ENCODE measurements at regions not wholly inside any gene's neighbourhood (a gene's known extent, or its start where the extent isn't known, plus 50 kb on each side); places are given as distances from the start of the nearest gene placed in this dataset.

GRCh38 chr4:15145709-15146108 lies 143.4 kb downstream of the CPEB2 start:
- 87% methylated on average over 7 of the region's 7 CpGs for WGBS (ENCODE audit: insufficient coverage)
- DNase-seq (no peak), ATAC-seq (no peak)
- Histone ChIP-seq H3K36me3 (ENCODE audit: control insufficient read depth, insufficient read depth, low read length) (no peaks in the 10 kb centered on the region), H3K9me3 (ENCODE audit: control insufficient read depth, insufficient read depth, low read length) (no peaks in the 10 kb centered on the region), H3K27ac (ENCODE audit: low read length) (no peak overlapping the region), H3K27me3 (ENCODE audit: control insufficient read depth, insufficient read depth, low read length) (no peaks in the 10 kb centered on the region), H3K4me1 (ENCODE audit: control insufficient read depth, insufficient read depth, low read length) (no peaks in the 10 kb centered on the region), H3K4me3 (ENCODE audit: low read length) (no peak overlapping the region)
- TF ChIP-seq CTCF (IDR thresholded peaks at IDR 0.05), result no peak
- Mint-ChIP-seq H3K36me3 (no peaks in the 10 kb centered on the region), H3K4me3 (no peak overlapping the region), H3K27me3 (ENCODE audit: low read depth in 2 of 2) (peaks cover 6 to 8% of the 10 kb centered on the region in 2 donors), H3K4me1 (no peaks in the 10 kb centered on the region), H3K9me3 (no peaks in the 10 kb centered on the region), H3K27ac (no peak overlapping the region)
- intact Hi-C loops (cut with micrococcal nuclease), result no loop called here

GRCh38 chr4:15147714-15148113 lies 145.4 kb downstream of the CPEB2 start:
- Mint-ChIP-seq H3K36me3 (no peaks in the 10 kb centered on the region), H3K27me3 (ENCODE audit: low read depth in 2 of 2) (peaks cover 9 to 14% of the 10 kb centered on the region in 2 donors), H3K4me3 (no peak overlapping the region), H3K27ac (no peak overlapping the region), H3K4me1 (no peaks in the 10 kb centered on the region), H3K9me3 (peaks cover 0 to 2% of the 10 kb centered on the region in 2 donors)
- no peak for TF ChIP-seq CTCF (IDR thresholded peaks at IDR 0.05)
- DNase-seq (no peak), ATAC-seq (no peak)
- Histone ChIP-seq H3K4me3 (ENCODE audit: low read length) (no peak overlapping the region), H3K36me3 (ENCODE audit: control insufficient read depth, insufficient read depth, low read length) (no peaks in the 10 kb centered on the region), H3K27ac (ENCODE audit: low read length) (no peak overlapping the region), H3K9me3 (ENCODE audit: control insufficient read depth, insufficient read depth, low read length) (no peaks in the 10 kb centered on the region), H3K27me3 (ENCODE audit: control insufficient read depth, insufficient read depth, low read length) (no peaks in the 10 kb centered on the region), H3K4me1 (ENCODE audit: control insufficient read depth, insufficient read depth, low read length) (no peaks in the 10 kb centered on the region)
- WGBS (ENCODE audit: insufficient coverage), result 92% methylated on average over 5 of the region's 5 CpGs
- intact Hi-C loops (cut with micrococcal nuclease), result no loop called here

- H3K27ac ChIP-seq (ENCODE audit: low read length), result no peak overlapping the region
- Mint-ChIP-seq H3K27ac (no peak overlapping the region), H3K9me3 (peaks cover 0 to 2% of the 10 kb centered on the region in 2 donors), H3K27me3 (ENCODE audit: low read depth in 2 of 2) (peaks cover 10 to 17% of the 10 kb centered on the region in 2 donors), H3K4me1 (no peaks in the 10 kb centered on the region), H3K36me3 (no peaks in the 10 kb centered on the region), H3K4me3 (no peak overlapping the region)
- H3K27me3 ChIP-seq (ENCODE audit: control insufficient read depth, insufficient read depth, low read length), result no peaks in the 10 kb centered on the region
- H3K4me3 ChIP-seq (ENCODE audit: low read length), result no peak overlapping the region
- no peaks in the 10 kb centered on the region for H3K9me3 ChIP-seq (ENCODE audit: control insufficient read depth, insufficient read depth, low read length)
- intact Hi-C loops (cut with micrococcal nuclease), result no loop called here
- no peak for TF ChIP-seq CTCF (IDR thresholded peaks at IDR 0.05)
- no peak for DNase-seq
- no peaks in the 10 kb centered on the region for H3K36me3 ChIP-seq (ENCODE audit: control insufficient read depth, insufficient read depth, low read length)
- no peak for ATAC-seq
- 93% methylated on average over 11 of the region's 11 CpGs for WGBS (ENCODE audit: insufficient coverage)
- H3K4me1 ChIP-seq (ENCODE audit: control insufficient read depth, insufficient read depth, low read length), result no peaks in the 10 kb centered on the region
These were observed 145.9 kb downstream of the CPEB2 start for GRCh38 chr4:15148199-15148598.

GRCh38 chr4:15148691-15149090 lies 146.4 kb downstream of the CPEB2 start:
- Histone ChIP-seq H3K4me3 (ENCODE audit: low read length) (no peak overlapping the region), H3K27me3 (ENCODE audit: control insufficient read depth, insufficient read depth, low read length) (no peaks in the 10 kb centered on the region), H3K27ac (ENCODE audit: low read length) (no peak overlapping the region), H3K9me3 (ENCODE audit: control insufficient read depth, insufficient read depth, low read length) (no peaks in the 10 kb centered on the region), H3K4me1 (ENCODE audit: control insufficient read depth, insufficient read depth, low read length) (no peaks in the 10 kb centered on the region), H3K36me3 (ENCODE audit: control insufficient read depth, insufficient read depth, low read length) (no peaks in the 10 kb centered on the region)
- ATAC-seq (no peak), DNase-seq (no peak)
- no peak overlapping the region for H3K27ac Mint-ChIP-seq
- 90% methylated on average over 7 of the region's 7 CpGs for WGBS (ENCODE audit: insufficient coverage)
- TF ChIP-seq CTCF (IDR thresholded peaks at IDR 0.05), result no peak
- intact Hi-C loops (cut with micrococcal nuclease), result no loop called here
- H3K27me3 Mint-ChIP-seq (ENCODE audit: low read depth in 2 of 2), result peaks cover 12 to 17% of the 10 kb centered on the region in 2 donors
- no peaks in the 10 kb centered on the region for H3K4me1 Mint-ChIP-seq
- peaks cover 0 to 2% of the 10 kb centered on the region in 2 donors for H3K9me3 Mint-ChIP-seq
- H3K4me3 Mint-ChIP-seq, result no peak overlapping the region
- H3K36me3 Mint-ChIP-seq, result no peaks in the 10 kb centered on the region

All from natural killer cell (primary cell).